MM.1S (cell line): ENCODE measurements at regions not wholly inside any gene's neighbourhood (a gene's known extent, or its start where the extent isn't known, plus 50 kb on each side); places are given as distances from the start of the nearest gene placed in this dataset.

Experiments
- DNase-seq: peaks from one replicate; pipeline ENCODE4 v3.0.0-alpha.2; 2015
- H2AFZ ChIP-seq: fragments of 300-600 bp; sonication (generic); 2 replicates; pipeline ENCODE4 v1.6.0; 2016; ENCODE audit warnings: antibody characterized with exemption, low read length
- H3F3A ChIP-seq: fragments of 300-600 bp; sonication (generic); 2 replicates; pipeline ENCODE4 v1.6.1; 2016; ENCODE audit warnings: mild to moderate bottlenecking, antibody characterized with exemption, low read length, moderate library complexity, mixed read lengths; ENCODE audit not compliant: insufficient read depth
- H3K27ac ChIP-seq: fragments of 300-600 bp; sonication (generic); 2 replicates; pipeline ENCODE4 v1.5.1; 2016; ENCODE audit warnings: mild to moderate bottlenecking, low read length
- H3K27me3 ChIP-seq: fragments of 300-600 bp; sonication (generic); replicated peaks from 2 replicates; pipeline ENCODE4 v1.6.0; 2016; ENCODE audit warnings: low read length; ENCODE audit not compliant: insufficient read depth
- H3K36me3 ChIP-seq: fragments of 300-600 bp; sonication (generic); replicated peaks from 2 replicates; pipeline ENCODE4 v1.6.1; 2016; ENCODE audit warnings: mild to moderate bottlenecking, low read length, mixed read lengths; ENCODE audit not compliant: insufficient read depth
- H3K4me1 ChIP-seq: fragments of 300-600 bp; sonication (generic); 2 replicates; pipeline ENCODE4 v1.6.1; 2016; ENCODE audit warnings: low read length, mixed read lengths
- H3K4me2 ChIP-seq: fragments of 300-600 bp; sonication (generic); 2 replicates; pipeline ENCODE4 v1.6.0; 2016; ENCODE audit warnings: low read depth, low read length
- H3K4me3 ChIP-seq: fragments of 300-600 bp; sonication (generic); 2 replicates; pipeline ENCODE4 v1.5.1; 2016; ENCODE audit warnings: low read length, mixed read lengths
- H3K79me2 ChIP-seq: fragments of 300-600 bp; sonication (generic); 2 replicates; pipeline ENCODE4 v1.6.1; 2016; ENCODE audit warnings: mixed run types, low read length, mixed read lengths
- H3K9ac ChIP-seq: fragments of 300-600 bp; sonication (generic); 2 replicates; pipeline ENCODE4 v1.6.1; 2016; ENCODE audit warnings: low read length, mixed read lengths
- H3K9me2 ChIP-seq: fragments of 300-600 bp; sonication (generic); replicated peaks from 2 replicates; pipeline ENCODE4 v1.6.1; 2016; ENCODE audit warnings: mild to moderate bottlenecking, low read length, mixed read lengths; ENCODE audit not compliant: insufficient read depth
- H3K9me3 ChIP-seq: fragments of 300-600 bp; sonication (generic); replicated peaks from 2 replicates; pipeline ENCODE4 v1.6.1; 2016; ENCODE audit warnings: mild to moderate bottlenecking, low read length, mixed read lengths; ENCODE audit not compliant: insufficient read depth
- H4K20me1 ChIP-seq: fragments of 300-600 bp; sonication (generic); 2 replicates; pipeline ENCODE4 v1.6.1; 2016; ENCODE audit warnings: mild to moderate bottlenecking, low read length, moderate library complexity, mixed read lengths; ENCODE audit not compliant: insufficient read depth
- EZH2 ChIP-seq: fragments of 300-600 bp; sonication (generic); optimal IDR thresholded peaks from 2 replicates; pipeline ENCODE3; 2017; ENCODE audit warnings: low read depth, mild to moderate bottlenecking, antibody characterized with exemption, low read length, mixed read lengths
- EZH2phosphoT487 ChIP-seq: fragments of 300-600 bp; sonication (generic); IDR thresholded peaks from 2 replicates; pipeline ENCODE4 v1.6.1; 2018; ENCODE audit warnings: antibody characterized with exemption, low read length
- TF ChIP-seq, protein P1 (sequence below): fragments of 300-600 bp; sonication (generic); IDR thresholded peaks from 2 replicates; pipeline ENCODE4 v1.5.1; 2016; ENCODE audit warnings: antibody characterized with exemption, low read length, mixed read lengths

DNA sequence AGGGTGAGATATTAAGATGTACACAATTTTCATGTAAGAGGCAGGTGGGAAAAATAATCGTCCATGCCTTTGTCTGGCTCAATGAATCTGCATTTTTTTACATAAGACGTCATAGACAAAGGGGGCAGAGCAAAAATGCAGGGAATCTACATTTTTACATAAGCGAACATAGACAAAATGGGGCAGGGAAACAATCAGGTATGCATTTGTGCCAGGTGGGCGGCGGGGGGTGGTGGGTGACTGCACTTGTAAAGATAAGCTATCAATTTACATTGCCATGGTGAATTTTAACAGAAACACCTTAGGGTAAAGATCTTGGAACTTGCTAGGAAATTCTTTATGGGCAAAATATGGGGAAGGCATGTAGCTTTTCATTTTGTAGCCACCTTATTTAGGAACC lies 96.3 kb upstream of the CES5A start:
- Histone ChIP-seq H3K9ac (no peak overlapping the region), H3K27me3 (no peaks in the 10 kb centered on the region), H3K4me3 (no peak overlapping the region), H3K9me2 (no peaks in the 10 kb centered on the region), H3K9me3 (no peaks in the 10 kb centered on the region), H3K36me3 (no peaks in the 10 kb centered on the region), H3K4me1 (no peaks in the 10 kb centered on the region), H3K79me2 (no peaks in the 10 kb centered on the region), H2AFZ (no peak overlapping the region), H3K4me2 (no peak overlapping the region), H3K27ac (no peak overlapping the region), H3F3A (no peaks in the 10 kb centered on the region), H4K20me1 (no peaks in the 10 kb centered on the region)
- DNase-seq: no peak
- TF ChIP-seq EZH2 (no peak), EZH2phosphoT487 (no peak)
- TF ChIP-seq, protein P1, sequence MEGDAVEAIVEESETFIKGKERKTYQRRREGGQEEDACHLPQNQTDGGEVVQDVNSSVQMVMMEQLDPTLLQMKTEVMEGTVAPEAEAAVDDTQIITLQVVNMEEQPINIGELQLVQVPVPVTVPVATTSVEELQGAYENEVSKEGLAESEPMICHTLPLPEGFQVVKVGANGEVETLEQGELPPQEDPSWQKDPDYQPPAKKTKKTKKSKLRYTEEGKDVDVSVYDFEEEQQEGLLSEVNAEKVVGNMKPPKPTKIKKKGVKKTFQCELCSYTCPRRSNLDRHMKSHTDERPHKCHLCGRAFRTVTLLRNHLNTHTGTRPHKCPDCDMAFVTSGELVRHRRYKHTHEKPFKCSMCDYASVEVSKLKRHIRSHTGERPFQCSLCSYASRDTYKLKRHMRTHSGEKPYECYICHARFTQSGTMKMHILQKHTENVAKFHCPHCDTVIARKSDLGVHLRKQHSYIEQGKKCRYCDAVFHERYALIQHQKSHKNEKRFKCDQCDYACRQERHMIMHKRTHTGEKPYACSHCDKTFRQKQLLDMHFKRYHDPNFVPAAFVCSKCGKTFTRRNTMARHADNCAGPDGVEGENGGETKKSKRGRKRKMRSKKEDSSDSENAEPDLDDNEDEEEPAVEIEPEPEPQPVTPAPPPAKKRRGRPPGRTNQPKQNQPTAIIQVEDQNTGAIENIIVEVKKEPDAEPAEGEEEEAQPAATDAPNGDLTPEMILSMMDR: no peak

DNA sequence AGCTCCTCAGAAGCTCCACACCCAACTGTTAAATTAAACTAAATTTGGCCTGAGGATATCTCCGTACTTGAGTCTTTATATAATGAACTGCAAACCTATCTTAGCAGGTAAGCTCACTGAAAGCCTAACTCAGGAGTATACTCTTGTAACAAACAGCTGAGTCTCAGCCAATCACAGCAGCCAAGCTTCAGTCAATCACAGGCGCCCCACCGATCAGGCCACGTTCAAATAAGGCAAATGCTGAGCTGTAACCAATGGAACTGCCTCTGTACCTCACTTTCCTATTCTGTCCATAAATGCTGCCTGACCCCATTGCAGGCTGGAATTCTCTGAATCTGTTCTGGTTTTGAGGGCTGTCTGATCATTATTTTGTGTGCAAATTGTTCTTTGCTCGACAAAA lies 93.0 kb upstream of the CES5A start:
- Histone ChIP-seq H3K4me1 (no peaks in the 10 kb centered on the region), H3K9ac (no peak overlapping the region), H3F3A (no peaks in the 10 kb centered on the region), H3K9me2 (no peaks in the 10 kb centered on the region), H3K4me2 (no peak overlapping the region), H2AFZ (no peak overlapping the region), H3K27ac (no peak overlapping the region), H3K9me3 (no peaks in the 10 kb centered on the region), H3K79me2 (no peaks in the 10 kb centered on the region), H3K27me3 (no peaks in the 10 kb centered on the region), H3K36me3 (no peaks in the 10 kb centered on the region), H4K20me1 (no peaks in the 10 kb centered on the region), H3K4me3 (no peak overlapping the region)
- no peak for DNase-seq
- no peak for TF ChIP-seq EZH2
- TF ChIP-seq EZH2phosphoT487: no peak
- TF ChIP-seq, protein P1: no peak

DNA sequence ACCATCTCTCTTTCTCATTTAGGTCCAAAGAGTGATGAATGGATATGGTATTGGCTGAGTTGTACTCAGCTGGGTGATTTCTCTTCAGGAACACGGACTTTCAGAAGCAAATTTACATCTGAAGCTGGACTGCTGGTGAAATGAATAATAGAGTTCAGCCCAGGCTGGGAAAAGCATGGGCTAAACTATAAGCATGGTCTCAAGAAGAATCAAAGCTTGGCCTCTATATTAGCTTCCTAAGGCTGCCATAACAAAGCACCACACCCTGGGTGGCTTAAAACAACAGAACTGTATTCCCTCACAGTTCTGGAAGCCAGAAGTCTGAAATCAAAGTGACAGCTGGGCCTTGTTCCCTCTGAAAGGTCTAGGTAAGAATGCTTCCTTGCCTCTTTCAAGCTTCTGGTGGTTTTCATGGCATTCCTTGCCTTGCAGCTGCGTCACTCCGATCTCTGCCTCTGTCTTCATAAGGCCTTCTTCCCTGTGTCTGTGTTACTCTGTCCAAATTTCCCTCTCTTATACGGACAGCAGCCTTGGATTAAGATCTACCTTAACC lies 89.8 kb upstream of the CES5A start:
- H3K9me2 ChIP-seq: no peaks in the 10 kb centered on the region
- no peaks in the 10 kb centered on the region for H3K27me3 ChIP-seq
- TF ChIP-seq, protein P1: no peak
- TF ChIP-seq EZH2 (no peak), EZH2phosphoT487 (no peak)
- no peak for DNase-seq
- H2AFZ ChIP-seq: no peak overlapping the region
- H4K20me1 ChIP-seq: no peaks in the 10 kb centered on the region
- H3K79me2 ChIP-seq: no peaks in the 10 kb centered on the region
- H3K4me3 ChIP-seq: no peak overlapping the region
- no peak overlapping the region for H3K4me2 ChIP-seq
- no peaks in the 10 kb centered on the region for H3K9me3 ChIP-seq
- H3F3A ChIP-seq: no peaks in the 10 kb centered on the region
- no peaks in the 10 kb centered on the region for H3K4me1 ChIP-seq
- no peak overlapping the region for H3K27ac ChIP-seq
- no peaks in the 10 kb centered on the region for H3K36me3 ChIP-seq
- H3K9ac ChIP-seq: no peak overlapping the region
